ENCODE measurements at regions not wholly inside any gene's neighbourhood (a gene's known extent, or its start where the extent isn't known, plus 50 kb on each side); places are given as distances from the start of the nearest gene placed in this dataset.

DNA sequence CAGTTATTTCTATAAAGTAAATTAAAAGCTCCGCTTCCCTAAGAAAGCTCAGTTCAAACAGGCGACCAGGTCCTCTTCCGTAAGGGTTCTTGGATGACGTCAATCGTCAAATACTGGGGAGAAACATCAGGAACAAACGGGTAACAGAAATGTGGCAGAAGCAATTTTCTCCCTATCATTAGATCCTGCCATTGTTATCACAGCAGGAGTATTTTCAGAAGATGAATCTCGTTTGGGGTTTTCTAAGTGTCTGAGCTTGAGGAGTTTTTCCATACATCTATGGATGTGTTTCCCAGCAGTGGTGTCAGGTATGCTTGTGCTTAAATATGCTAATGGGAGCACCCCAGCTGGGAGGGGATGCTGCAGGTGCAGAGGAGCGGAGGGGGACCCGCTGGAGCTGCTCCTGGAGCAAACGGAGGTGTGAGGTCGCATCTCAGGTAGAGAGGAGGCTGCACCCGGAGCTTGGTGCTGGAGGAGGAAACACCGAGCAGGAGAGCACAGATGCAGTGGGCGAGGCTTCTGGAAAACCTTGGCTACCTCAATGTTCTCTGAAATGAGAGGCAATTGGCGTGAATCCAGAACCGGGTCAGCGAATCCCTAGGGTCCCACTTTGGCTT is 795.5 kb downstream of the AACS start:
- TF ChIP-seq EZH2 (IDR thresholded peaks at IDR 0.05; ENCODE audit: insufficient read depth, poor library complexity, severe bottlenecking) (no peak), EZH2phosphoT487 (IDR thresholded peaks at IDR 0.05; ENCODE audit: insufficient read depth, low read depth) (no peak)

Measured in GM23248 (cell line).